HG02885 (cell line): ENCODE measurements at regions not wholly inside any gene's neighbourhood (a gene's known extent, or its start where the extent isn't known, plus 50 kb on each side); places are given as distances from the start of the nearest gene placed in this dataset.
"Not testable (repeated sequence)": the region's sequence is repeated elsewhere in the genome, so short reads cannot be mapped to it uniquely, and the experiment has no call there.

Source experiments
- ATAC-seq: cut with Tn5 transposase; IDR thresholded peaks from one replicate; pipeline ENCODE4 v1.9.1; 2021; ENCODE audit warnings: mild to moderate bottlenecking; ENCODE audit not compliant: unreplicated experiment, poor library complexity

GRCh38 chr9:100785946-100786345 lies 208.1 kb downstream of the CAVIN4 start:
- ATAC-seq = no peak

- no peak for ATAC-seq
Observed at GRCh38 chr9:100794738-100795269, 216.9 kb downstream of the CAVIN4 start.

GRCh38 chr9:100803956-100804355 lies 224.6 kb upstream of the PLPPR1 start:
- ATAC-seq = no peak

GRCh38 chr9:100811643-100812042 lies 216.9 kb upstream of the PLPPR1 start:
- no peak for ATAC-seq

- ATAC-seq = no peak
Observed at GRCh38 chr9:100813871-100814270, 214.7 kb upstream of the PLPPR1 start.

GRCh38 chr9:100819980-100820379 lies 208.5 kb upstream of the PLPPR1 start:
- ATAC-seq = no peak

- not testable (repeated sequence) for ATAC-seq
Observed at GRCh38 chr9:100833035-100833434, 195.5 kb upstream of the PLPPR1 start.

GRCh38 chr9:100838857-100839256 lies 189.7 kb upstream of the PLPPR1 start:
- ATAC-seq = no peak

- no peak for ATAC-seq
Observed at GRCh38 chr9:100848726-100849125, 179.8 kb upstream of the PLPPR1 start.

GRCh38 chr9:100852088-100852487 lies 176.4 kb upstream of the PLPPR1 start:
- no peak for ATAC-seq

GRCh38 chr9:100856238-100856637 lies 172.3 kb upstream of the PLPPR1 start:
- no peak for ATAC-seq

GRCh38 chr9:100865111-100865510 lies 163.4 kb upstream of the PLPPR1 start:
- ATAC-seq = no peak

GRCh38 chr9:100865648-100866047 lies 162.9 kb upstream of the PLPPR1 start:
- no peak for ATAC-seq

- no peak for ATAC-seq
Observed at GRCh38 chr9:100869326-100869725, 159.2 kb upstream of the PLPPR1 start.

- ATAC-seq = no peak
Observed at GRCh38 chr9:100879884-100880283, 148.6 kb upstream of the PLPPR1 start.

GRCh38 chr9:100880284-100880683 lies 148.2 kb upstream of the PLPPR1 start:
- no peak for ATAC-seq

GRCh38 chr9:100884518-100884917 lies 144.0 kb upstream of the PLPPR1 start:
- no peak for ATAC-seq

GRCh38 chr9:100890321-100890720 lies 138.2 kb upstream of the PLPPR1 start:
- ATAC-seq = no peak

- no peak for ATAC-seq
Observed at GRCh38 chr9:100911273-100911672, 117.3 kb upstream of the PLPPR1 start.

GRCh38 chr9:100913257-100913656 lies 115.3 kb upstream of the PLPPR1 start:
- no peak for ATAC-seq

GRCh38 chr9:100914266-100914665 lies 114.3 kb upstream of the PLPPR1 start:
- ATAC-seq = no peak

- no peak for ATAC-seq
Observed at GRCh38 chr9:100919506-100919905, 109.0 kb upstream of the PLPPR1 start.

GRCh38 chr9:100926366-100926765 lies 102.2 kb upstream of the PLPPR1 start:
- no peak for ATAC-seq
